HUES48 (cell line): ENCODE measurements at regions not wholly inside any gene's neighbourhood (a gene's known extent, or its start where the extent isn't known, plus 50 kb on each side); places are given as distances from the start of the nearest gene placed in this dataset.
A peak's percentile ranks its signal among the peaks of the same experiment; 100 is the strongest.
"Not testable (repeated sequence)": the region's sequence is repeated elsewhere in the genome, so short reads cannot be mapped to it uniquely, and the experiment has no call there.

ENCODE experiments used
- H3K27ac ChIP-seq: one replicate; pipeline ENCODE4 v1.7.0; 2013; ENCODE audit warnings: low read depth, low read length, inconsistent platforms
- H3K27me3 ChIP-seq: 2 replicates; pipeline ENCODE4 v1.6.1; 2013; ENCODE audit warnings: mild to moderate bottlenecking, low read length; ENCODE audit not compliant: control insufficient read depth, insufficient read depth
- H3K36me3 ChIP-seq: 2 replicates; pipeline ENCODE4 v1.6.1; 2013; ENCODE audit warnings: low read length; ENCODE audit not compliant: control insufficient read depth, insufficient read depth
- H3K4me1 ChIP-seq: 2 replicates; pipeline ENCODE4 v1.6.1; 2013; ENCODE audit warnings: mild to moderate bottlenecking, low read length; ENCODE audit not compliant: control insufficient read depth, insufficient read depth
- H3K4me3 ChIP-seq: 2 replicates; pipeline ENCODE4 v1.5.1; 2013; ENCODE audit warnings: mild to moderate bottlenecking, low read depth, low read length
- H3K9ac ChIP-seq: 2 replicates; pipeline ENCODE4 v1.6.1; 2013; ENCODE audit warnings: mild to moderate bottlenecking, low read depth, low read length, moderate library complexity
- H3K9me3 ChIP-seq: 2 replicates; pipeline ENCODE4 v1.6.1; 2013; ENCODE audit warnings: low read length; ENCODE audit not compliant: control insufficient read depth, insufficient read depth

GRCh38 chr2:85969367-85969766, 80.6 kb upstream of the ST3GAL5 start:
- H3K27ac ChIP-seq, H3K4me1 ChIP-seq, H3K4me3 ChIP-seq, H3K9ac ChIP-seq, H3K27me3 ChIP-seq, H3K9me3 ChIP-seq, H3K36me3 ChIP-seq: not testable (repeated sequence)

DNA sequence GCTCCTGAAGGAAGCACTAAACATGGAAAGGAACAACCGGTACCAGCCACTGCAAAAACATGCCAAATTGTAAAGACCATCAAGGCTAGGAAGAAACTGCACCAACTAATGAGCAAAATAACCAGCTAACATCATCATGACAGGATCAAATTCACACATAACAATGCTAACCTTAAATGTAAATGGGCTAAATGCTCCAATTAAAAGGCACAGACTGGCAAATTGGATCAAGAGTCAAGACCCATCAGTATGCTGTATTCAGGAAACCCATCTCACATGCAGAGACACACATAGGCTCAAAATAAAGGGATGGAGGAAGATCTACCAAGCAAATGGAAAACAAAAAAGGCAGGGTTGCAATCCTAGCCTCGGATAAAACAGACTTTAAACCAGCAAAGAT, 77.0 kb upstream of the ST3GAL5 start:
- H3K9me3 ChIP-seq, result peaks cover 15% of the 10 kb centered on the region
- H3K27ac ChIP-seq, H3K36me3 ChIP-seq, H3K4me3 ChIP-seq, H3K27me3 ChIP-seq, H3K4me1 ChIP-seq, H3K9ac ChIP-seq: not testable (repeated sequence)

DNA sequence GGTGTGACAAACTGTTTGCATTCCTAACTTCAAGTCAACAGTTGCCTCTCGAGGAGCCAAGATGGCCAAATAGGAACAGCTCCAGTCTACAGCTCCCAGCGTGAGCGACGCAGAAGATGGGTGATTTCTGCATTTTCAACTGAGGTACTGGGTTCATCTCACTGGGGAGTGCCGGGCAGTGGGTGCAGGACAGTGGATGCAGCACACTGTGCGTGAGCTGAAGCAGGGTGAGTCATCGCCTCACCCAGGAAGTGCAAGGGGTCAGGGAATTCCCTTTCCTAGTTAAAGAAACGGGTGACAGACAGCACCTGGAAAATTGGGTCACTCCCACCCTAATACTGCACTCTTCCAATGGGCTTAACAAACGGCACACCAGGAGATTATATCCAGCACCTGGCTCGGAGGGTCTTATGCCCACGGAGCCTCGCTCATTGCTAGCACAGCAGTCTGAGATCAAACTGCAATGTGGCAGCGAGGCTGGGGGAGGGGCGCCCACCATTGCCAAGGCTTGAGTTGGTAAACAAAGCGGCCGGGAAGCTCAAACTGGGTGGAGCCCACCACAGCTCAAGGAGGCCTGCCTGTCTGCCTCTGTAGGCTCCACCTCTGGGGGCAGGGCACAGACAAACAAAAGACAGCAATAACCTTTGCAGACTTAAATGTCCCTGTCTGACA, 75.1 kb upstream of the ST3GAL5 start:
- H3K9me3 ChIP-seq, result peaks cover 13% of the 10 kb centered on the region
- not testable (repeated sequence) for H3K36me3 ChIP-seq, H3K27me3 ChIP-seq, H3K4me1 ChIP-seq, H3K9ac ChIP-seq, H3K27ac ChIP-seq, H3K4me3 ChIP-seq

DNA sequence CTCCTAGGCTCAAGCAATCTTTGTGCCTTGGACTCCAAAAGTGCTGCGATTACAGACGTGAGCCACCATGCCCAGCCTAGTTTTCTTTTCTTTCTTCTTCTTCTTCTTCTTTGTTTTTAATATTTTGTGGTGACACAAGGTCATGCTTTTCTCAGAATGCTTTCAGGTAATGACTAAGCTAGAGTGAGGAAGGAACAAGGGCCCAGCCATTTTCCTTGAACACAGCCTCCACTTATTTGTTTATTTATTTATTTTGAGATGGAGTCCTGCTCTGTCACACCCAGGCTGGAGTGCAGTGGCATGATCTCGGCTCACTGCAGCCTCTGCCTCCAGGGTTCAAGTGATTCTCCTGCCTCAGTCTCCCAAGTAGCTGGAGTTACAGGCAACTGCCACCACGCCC, 74.3 kb upstream of the ST3GAL5 start:
- no peak overlapping the region for H3K27ac ChIP-seq
- no peaks in the 10 kb centered on the region for H3K4me1 ChIP-seq
- H3K9ac ChIP-seq, result no peak overlapping the region
- peaks cover 13% of the 10 kb centered on the region for H3K9me3 ChIP-seq
- no peak overlapping the region for H3K4me3 ChIP-seq
- H3K27me3 ChIP-seq, result no peaks in the 10 kb centered on the region
- H3K36me3 ChIP-seq, result no peaks in the 10 kb centered on the region

DNA sequence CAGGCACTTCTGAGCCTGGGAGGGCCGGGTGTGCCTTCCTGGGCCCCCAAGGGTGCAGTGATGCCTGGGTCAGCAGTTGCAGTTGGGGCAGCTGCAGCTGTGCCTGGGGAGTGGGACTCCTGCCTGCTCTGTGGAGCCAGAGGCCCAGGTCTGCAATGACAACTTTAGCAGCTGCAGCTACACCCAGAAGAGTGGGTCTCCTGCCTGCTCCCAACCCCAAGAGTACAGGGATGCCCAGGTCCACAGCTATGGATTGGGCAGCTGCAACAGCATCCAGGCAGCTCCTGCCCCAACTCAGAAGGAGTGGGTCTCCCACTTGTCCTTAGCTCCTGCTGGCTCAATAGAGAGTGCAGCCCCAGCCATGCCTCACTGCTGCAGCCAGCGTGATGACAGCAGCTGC, 73.0 kb upstream of the ST3GAL5 start:
- no peaks in the 10 kb centered on the region for H3K27me3 ChIP-seq
- H3K4me3 ChIP-seq, result no peak overlapping the region
- no peak overlapping the region for H3K9ac ChIP-seq
- no peak overlapping the region for H3K27ac ChIP-seq
- peaks cover 7% of the 10 kb centered on the region for H3K4me1 ChIP-seq
- no peaks in the 10 kb centered on the region for H3K36me3 ChIP-seq
- H3K9me3 ChIP-seq, result peaks cover 13% of the 10 kb centered on the region

- H3K9me3 ChIP-seq, result peaks cover 13% of the 10 kb centered on the region
- H3K4me1 ChIP-seq, result peaks cover 12% of the 10 kb centered on the region
- no peak overlapping the region for H3K4me3 ChIP-seq
- H3K36me3 ChIP-seq, result no peaks in the 10 kb centered on the region
- H3K9ac ChIP-seq, result no peak overlapping the region
- no peaks in the 10 kb centered on the region for H3K27me3 ChIP-seq
- H3K27ac ChIP-seq, result no peak overlapping the region
Measured at GRCh38 chr2:85961053-85961452, 72.3 kb upstream of the ST3GAL5 start.

DNA sequence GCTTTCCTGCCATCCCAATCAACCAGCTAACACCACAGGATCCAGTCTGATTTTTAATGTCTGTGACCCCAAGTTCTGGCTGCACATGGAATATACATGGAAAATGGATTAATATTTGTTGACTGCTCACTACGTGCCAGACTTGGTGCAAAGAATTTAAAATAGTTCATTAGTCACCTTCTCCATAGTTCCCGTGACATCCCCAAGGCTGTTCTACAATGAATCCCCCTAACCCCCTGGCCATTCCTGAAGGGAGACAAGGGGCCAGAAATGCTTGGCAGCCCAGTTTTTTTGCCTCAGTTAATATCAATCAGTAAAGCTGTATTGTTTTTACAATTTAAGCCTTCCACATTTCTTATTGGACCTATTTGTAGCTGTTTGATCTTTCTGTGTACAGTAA, 71.0 kb upstream of the ST3GAL5 start:
- no peak overlapping the region for H3K9ac ChIP-seq
- H3K27ac ChIP-seq, result no peak overlapping the region
- H3K36me3 ChIP-seq, result no peaks in the 10 kb centered on the region
- peaks cover 13% of the 10 kb centered on the region for H3K9me3 ChIP-seq
- no peak overlapping the region for H3K4me3 ChIP-seq
- no peaks in the 10 kb centered on the region for H3K27me3 ChIP-seq
- peaks cover 12% of the 10 kb centered on the region for H3K4me1 ChIP-seq

GRCh38 chr2:85959185-85959584, 70.4 kb upstream of the ST3GAL5 start:
- Histone ChIP-seq H3K4me3 (no peak overlapping the region), H3K27me3 (no peaks in the 10 kb centered on the region), H3K4me1 (peaks cover 12% of the 10 kb centered on the region), H3K27ac (no peak overlapping the region), H3K9ac (no peak overlapping the region), H3K36me3 (no peaks in the 10 kb centered on the region), H3K9me3 (peaks cover 13% of the 10 kb centered on the region)

- peaks cover 11% of the 10 kb centered on the region for H3K9me3 ChIP-seq
- H3K4me3 ChIP-seq, result no peak overlapping the region
- H3K9ac ChIP-seq, result no peak overlapping the region
- H3K36me3 ChIP-seq, result no peaks in the 10 kb centered on the region
- no peak overlapping the region for H3K27ac ChIP-seq
- H3K27me3 ChIP-seq, result no peaks in the 10 kb centered on the region
- peaks cover 12% of the 10 kb centered on the region for H3K4me1 ChIP-seq
Measured at GRCh38 chr2:85958731-85959130, 69.9 kb upstream of the ST3GAL5 start.

- H3K27ac ChIP-seq, result peak overlapping the region; percentile 7
- peaks cover 3% of the 10 kb centered on the region for H3K9me3 ChIP-seq
- H3K36me3 ChIP-seq, result no peaks in the 10 kb centered on the region
- H3K4me3 ChIP-seq, result no peak overlapping the region
- H3K27me3 ChIP-seq, result no peaks in the 10 kb centered on the region
- no peak overlapping the region for H3K9ac ChIP-seq
- peaks cover 12% of the 10 kb centered on the region for H3K4me1 ChIP-seq
Measured at GRCh38 chr2:85957256-85957655, 68.5 kb upstream of the ST3GAL5 start.

GRCh38 chr2:85956646-85957039, 67.9 kb upstream of the ST3GAL5 start:
- Histone ChIP-seq H3K27me3 (no peaks in the 10 kb centered on the region), H3K36me3 (no peaks in the 10 kb centered on the region), H3K9me3 (peaks cover 3% of the 10 kb centered on the region; the same call in 1 of the 2 replicates), H3K4me1 (peaks cover 12% of the 10 kb centered on the region), H3K27ac (peak overlapping the region; percentile 7), H3K4me3 (no peak overlapping the region), H3K9ac (no peak overlapping the region)
